NCI-H2107 treated with DMSO at 0.1 percent for 48 hours (cell line): ENCODE measurements at regions not wholly inside any gene's neighbourhood (a gene's known extent, or its start where the extent isn't known, plus 50 kb on each side); places are given as distances from the start of the nearest gene placed in this dataset.

Experiments used
- DNase-seq: peaks from one replicate; lab custom pipeline; 2025; ENCODE audit not compliant: unreplicated experiment; lab: John Stamatoyannopoulos, UW

- DNase-seq = no peak
These were observed 256.9 kb downstream of the ATXN7L3B start for GRCh38 chr12:74794522-74794921.

GRCh38 chr12:74801625-74802024 is 264.0 kb downstream of the ATXN7L3B start:
- no peak for DNase-seq

GRCh38 chr12:74816398-74817175 is 279.0 kb downstream of the ATXN7L3B start:
- DNase-seq = no peak

GRCh38 chr12:74817499-74817898 is 279.9 kb downstream of the ATXN7L3B start:
- no peak for DNase-seq

- no peak for DNase-seq
These were observed 280.8 kb downstream of the ATXN7L3B start for GRCh38 chr12:74818412-74818811.

- no peak for DNase-seq
These were observed 282.7 kb downstream of the ATXN7L3B start for GRCh38 chr12:74820324-74820723.

GRCh38 chr12:74836567-74836966 is 298.9 kb downstream of the ATXN7L3B start:
- no peak for DNase-seq

GRCh38 chr12:74846116-74846515 is 308.5 kb downstream of the ATXN7L3B start:
- DNase-seq = no peak

GRCh38 chr12:74847169-74847568 is 309.5 kb downstream of the ATXN7L3B start:
- no peak for DNase-seq

GRCh38 chr12:74848006-74848405 is 310.4 kb downstream of the ATXN7L3B start:
- no peak for DNase-seq

- no peak for DNase-seq
These were observed 312.2 kb downstream of the ATXN7L3B start for GRCh38 chr12:74849801-74850200.

GRCh38 chr12:74871817-74872216 is 334.2 kb downstream of the ATXN7L3B start:
- DNase-seq = no peak

GRCh38 chr12:74885775-74886174 is 323.9 kb downstream of the KCNC2 start:
- DNase-seq = no peak

GRCh38 chr12:74889073-74889472 is 320.6 kb downstream of the KCNC2 start:
- DNase-seq = no peak

GRCh38 chr12:74889563-74890236 is 319.9 kb downstream of the KCNC2 start:
- DNase-seq = no peak

- no peak for DNase-seq
These were observed 319.4 kb downstream of the KCNC2 start for GRCh38 chr12:74890237-74890599.

GRCh38 chr12:74891083-74891668 is 318.5 kb downstream of the KCNC2 start:
- DNase-seq = no peak

GRCh38 chr12:74892057-74892633 is 317.5 kb downstream of the KCNC2 start:
- DNase-seq = no peak

- DNase-seq = no peak
These were observed 313.5 kb downstream of the KCNC2 start for GRCh38 chr12:74896186-74896585.

- DNase-seq = no peak
These were observed 312.0 kb downstream of the KCNC2 start for GRCh38 chr12:74897425-74898211.
